ENCODE measurements at regions not wholly inside any gene's neighbourhood (a gene's known extent, or its start where the extent isn't known, plus 50 kb on each side); places are given as distances from the start of the nearest gene placed in this dataset.

DNA sequence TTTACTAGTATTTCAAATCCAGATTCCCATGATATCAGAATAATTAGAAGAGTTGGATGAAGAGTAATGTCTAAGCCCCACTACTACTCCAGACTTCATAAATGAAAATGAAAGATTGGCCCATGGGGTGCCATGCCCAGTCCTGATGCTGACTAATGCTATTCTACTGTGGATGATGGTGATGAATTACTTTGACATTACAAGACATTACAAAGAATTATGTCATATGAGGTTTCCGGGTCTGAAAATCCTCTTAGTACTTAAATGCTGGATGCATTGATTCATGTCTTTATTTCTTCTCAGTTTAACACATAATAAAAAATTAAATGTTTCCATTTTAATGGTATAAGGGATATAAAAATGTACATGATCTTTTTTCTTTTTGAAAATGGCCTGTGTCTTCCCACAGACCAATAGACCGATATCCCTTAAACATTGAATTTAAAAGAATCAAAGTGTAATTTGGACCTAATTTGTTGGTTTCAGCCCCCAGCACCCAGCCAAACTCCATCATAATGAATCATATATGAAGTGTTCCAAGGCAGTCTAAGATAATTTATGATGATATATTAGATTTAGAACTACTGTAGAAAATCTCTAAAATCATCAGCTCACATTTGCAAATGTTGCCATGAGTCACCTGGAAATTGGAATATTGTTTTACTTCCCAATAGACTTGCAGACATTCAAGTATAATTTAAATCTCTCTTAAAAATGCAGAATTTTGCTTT, 223.6 kb upstream of the SGCD start:
- Histone ChIP-seq H3K4me3 (no peak overlapping the region), H3K9me3 (no peaks in the 10 kb centered on the region), H3K36me3 (no peaks in the 10 kb centered on the region), H3K27ac (no peak overlapping the region), H3K4me1 (no peaks in the 10 kb centered on the region), H3K27me3 (no peaks in the 10 kb centered on the region)
- TF ChIP-seq POLR2A (IDR thresholded peaks at IDR 0.05) (no peak), CTCF (IDR thresholded peaks at IDR 0.05 in 4 of 5, conservative IDR thresholded peaks at IDR 0.05 in 1 of 5) (no peak)
- in situ Hi-C loops (cut with MboI; ENCODE audit: low sequenced_read_pairs in 4 of 4) (no loop called here), intact Hi-C loops (cut with DNase I; ENCODE audit: low total_unique reads) (no loop called here)
- ATAC-seq (no peak), DNase-seq (no peak)

DNA sequence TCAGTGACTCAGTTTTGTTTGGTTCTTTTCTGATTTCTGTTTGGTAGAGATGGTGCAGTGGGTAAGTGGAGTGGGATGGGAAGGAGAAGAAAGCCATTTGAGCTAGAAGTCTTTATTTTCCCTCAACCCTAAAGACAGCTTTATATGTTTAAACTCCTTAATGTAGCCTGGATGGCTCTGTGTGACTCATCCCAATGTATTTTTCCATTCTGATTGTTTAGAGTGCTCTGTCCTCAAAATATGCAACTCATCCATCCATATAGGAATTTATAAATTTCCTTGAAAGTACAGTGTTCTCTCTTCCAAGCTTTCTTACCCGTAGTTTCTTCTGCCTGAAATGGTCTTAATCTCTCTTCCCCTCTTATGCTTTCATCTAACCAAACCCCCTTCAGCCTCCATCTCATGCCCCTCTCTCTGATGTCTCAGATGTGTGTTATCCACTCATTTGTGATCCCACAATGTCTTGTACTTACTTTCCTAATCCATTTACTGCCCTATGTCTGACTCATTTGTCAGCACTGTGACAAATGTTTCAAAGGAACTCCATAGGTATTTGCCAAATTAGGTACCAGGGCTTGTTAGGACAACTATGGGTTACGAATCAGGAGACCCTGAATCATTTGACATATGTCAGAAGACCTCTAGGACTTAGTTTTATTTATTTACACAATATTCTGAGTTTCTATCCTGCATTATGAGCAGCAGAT, 217.5 kb upstream of the SGCD start:
- no peaks in the 10 kb centered on the region for H3K27me3 ChIP-seq
- ATAC-seq, result no peak
- no peak overlapping the region for H3K4me3 ChIP-seq
- TF ChIP-seq POLR2A (IDR thresholded peaks at IDR 0.05) (no peak), CTCF (IDR thresholded peaks at IDR 0.05 in 4 of 5, conservative IDR thresholded peaks at IDR 0.05 in 1 of 5) (no peak)
- in situ Hi-C loops (cut with MboI; ENCODE audit: low sequenced_read_pairs in 4 of 4), result no loop called here
- DNase-seq, result no peak
- no peak overlapping the region for H3K27ac ChIP-seq
- no peaks in the 10 kb centered on the region for H3K9me3 ChIP-seq
- H3K36me3 ChIP-seq, result no peaks in the 10 kb centered on the region
- no peaks in the 10 kb centered on the region for H3K4me1 ChIP-seq
- intact Hi-C loops (cut with DNase I; ENCODE audit: low total_unique reads), result no loop called here

DNA sequence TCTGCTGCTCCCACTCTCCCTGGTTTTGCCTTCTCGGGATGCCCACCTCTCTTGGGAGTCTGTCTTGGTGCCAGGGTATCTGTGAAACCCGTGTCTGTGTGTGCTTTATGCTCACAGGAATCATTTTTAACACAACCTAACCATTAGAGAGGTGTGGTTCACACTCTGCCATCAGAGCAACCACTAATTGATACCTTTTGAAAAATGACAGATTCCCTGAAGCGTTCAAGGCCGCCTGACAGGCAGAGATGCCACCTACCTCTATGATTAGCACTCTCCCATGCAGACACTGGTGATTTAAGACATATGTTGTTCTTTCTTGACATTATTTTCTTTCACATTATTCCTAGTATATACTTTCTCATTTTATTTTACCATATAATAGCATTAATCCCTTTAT, 207.3 kb upstream of the SGCD start:
- Histone ChIP-seq H3K9me3 (no peaks in the 10 kb centered on the region), H3K4me3 (no peak overlapping the region), H3K36me3 (no peaks in the 10 kb centered on the region), H3K27me3 (no peaks in the 10 kb centered on the region), H3K4me1 (peaks cover 0 to 8% of the 10 kb centered on the region in 2 donors), H3K27ac (no peak overlapping the region)
- no peak for ATAC-seq
- DNase-seq, result no peak
- intact Hi-C loops (cut with DNase I; ENCODE audit: low total_unique reads) (no loop called here), in situ Hi-C loops (cut with MboI; ENCODE audit: low sequenced_read_pairs in 4 of 4) (no loop called here)
- TF ChIP-seq POLR2A (IDR thresholded peaks at IDR 0.05), result no peak
- no peak for TF ChIP-seq CTCF (IDR thresholded peaks at IDR 0.05 in 4 of 5, conservative IDR thresholded peaks at IDR 0.05 in 1 of 5)

- in situ Hi-C loops (cut with MboI; ENCODE audit: low sequenced_read_pairs in 4 of 4) (no loop called here), intact Hi-C loops (cut with DNase I; ENCODE audit: low total_unique reads) (no loop called here)
- H3K4me3 ChIP-seq, result no peak overlapping the region
- H3K27me3 ChIP-seq, result no peaks in the 10 kb centered on the region
- ATAC-seq, result no peak
- no peak for TF ChIP-seq CTCF (IDR thresholded peaks at IDR 0.05 in 4 of 5, conservative IDR thresholded peaks at IDR 0.05 in 1 of 5)
- TF ChIP-seq POLR2A (IDR thresholded peaks at IDR 0.05), result no peak
- H3K27ac ChIP-seq, result no peak overlapping the region
- H3K4me1 ChIP-seq, result peaks cover 0 to 8% of the 10 kb centered on the region in 2 donors
- no peaks in the 10 kb centered on the region for H3K9me3 ChIP-seq
- DNase-seq, result no peak
- H3K36me3 ChIP-seq, result no peaks in the 10 kb centered on the region
These were observed 206.2 kb upstream of the SGCD start for GRCh38 chr5:156120777-156121176.

Measured in gastrocnemius medialis (tissue), 4 donors.